Hepatocyte (in vitro differentiated cells): ENCODE measurements at regions not wholly inside any gene's neighbourhood (a gene's known extent, or its start where the extent isn't known, plus 50 kb on each side); places are given as distances from the start of the nearest gene placed in this dataset.

ENCODE experiments used
- DNase-seq: peaks from one replicate; pipeline ENCODE4 v3.0.0-alpha.2; 2016; ENCODE audit warnings: low spot score
- H2AFZ ChIP-seq: fragments of 200-600 bp; sonication (generic); 2 replicates; pipeline ENCODE4 v1.6.0; 2016; ENCODE audit warnings: antibody characterized with exemption, mild to moderate bottlenecking
- H3K27ac ChIP-seq: fragments of 200-600 bp; sonication (generic); 2 replicates; pipeline ENCODE4 v1.5.1; 2016; ENCODE audit warnings: mild to moderate bottlenecking
- H3K27me3 ChIP-seq: fragments of 200-600 bp; sonication (generic); 2 replicates; pipeline ENCODE4 v1.6.1; 2016
- H3K36me3 ChIP-seq: fragments of 200-600 bp; sonication (generic); replicated peaks from 2 replicates; pipeline ENCODE4 v1.5.1; 2016; ENCODE audit warnings: low read depth; ENCODE audit not compliant: insufficient read depth
- H3K4me1 ChIP-seq: fragments of 200-600 bp; sonication (generic); 2 replicates; pipeline ENCODE4 v1.5.1; 2016; ENCODE audit warnings: mild to moderate bottlenecking, moderate library complexity; ENCODE audit not compliant: insufficient read depth
- H3K4me2 ChIP-seq: fragments of 200-600 bp; sonication (generic); 2 replicates; pipeline ENCODE4 v1.6.0; 2016
- H3K4me3 ChIP-seq: fragments of 200-600 bp; sonication (generic); 2 replicates; pipeline ENCODE4 v1.5.1; 2016; ENCODE audit warnings: mild to moderate bottlenecking
- H3K79me2 ChIP-seq: fragments of 200-600 bp; sonication (generic); 2 replicates; pipeline ENCODE4 v1.6.0; 2017; ENCODE audit warnings: mild to moderate bottlenecking
- H3K9me2 ChIP-seq: fragments of 200-600 bp; sonication (generic); replicated peaks from 2 replicates; pipeline ENCODE4 v1.6.0; 2017; ENCODE audit warnings: mild to moderate bottlenecking; ENCODE audit not compliant: insufficient read depth
- H3K9me3 ChIP-seq: fragments of 200-600 bp; sonication (generic); 2 replicates; pipeline ENCODE4 v1.5.1; 2016; ENCODE audit warnings: low read depth, mild to moderate bottlenecking
- H4K20me1 ChIP-seq: fragments of 200-600 bp; sonication (generic); 2 replicates; pipeline ENCODE4 v1.6.0; 2016; ENCODE audit warnings: mild to moderate bottlenecking; ENCODE audit not compliant: insufficient read depth, poor library complexity, severe bottlenecking
- CTCF ChIP-seq: fragments of 200-600 bp; sonication (generic); IDR thresholded peaks from 2 replicates; pipeline ENCODE4 v1.5.1; 2016; ENCODE audit warnings: antibody characterized with exemption, mild to moderate bottlenecking; ENCODE audit not compliant: poor library complexity
- EZH2 ChIP-seq: fragments of 200-600 bp; sonication (generic); IDR thresholded peaks from 2 replicates; pipeline ENCODE4 v1.6.1; 2016; ENCODE audit warnings: antibody characterized with exemption, mild to moderate bottlenecking, borderline replicate concordance
- EZH2phosphoT487 ChIP-seq: fragments of 200-600 bp; sonication (generic); IDR thresholded peaks from one replicate; pipeline ENCODE4 v1.6.1; 2018; ENCODE audit warnings: antibody characterized with exemption, mild to moderate bottlenecking, low read depth, moderate library complexity; ENCODE audit not compliant: unreplicated experiment, severe bottlenecking
- WGBS: methylation state at CpG from one replicate; pipeline ENCODE4 v1.1.6; 2016; ENCODE audit warnings: low lambda C conversion rate; ENCODE audit errors: missing lambda C conversion rate; 5-methylcytosine and 5-hydroxymethylcytosine counted together

- no peaks in the 10 kb centered on the region for H3K79me2 ChIP-seq
- no peaks in the 10 kb centered on the region for H3K9me3 ChIP-seq
- no peaks in the 10 kb centered on the region for H3K4me1 ChIP-seq
- H3K9me2 ChIP-seq: no peaks in the 10 kb centered on the region
- H2AFZ ChIP-seq: no peak overlapping the region
- H3K4me3 ChIP-seq: no peak overlapping the region
- no peak for DNase-seq
- no peaks in the 10 kb centered on the region for H3K36me3 ChIP-seq
- no peak for TF ChIP-seq EZH2
- TF ChIP-seq CTCF: no peak
- no peak for TF ChIP-seq EZH2phosphoT487
- H3K27ac ChIP-seq: no peak overlapping the region
- H3K27me3 ChIP-seq: no peaks in the 10 kb centered on the region
- H3K4me2 ChIP-seq: no peak overlapping the region
- H4K20me1 ChIP-seq: no peaks in the 10 kb centered on the region
- WGBS: 95% methylated on average over 4 of the region's 4 CpGs
These were observed 111.7 kb upstream of the STEAP1B start for GRCh38 chr7:22611758-22612079.

GRCh38 chr7:22610951-22611757, 111.2 kb upstream of the STEAP1B start:
- 76% methylated on average over 3 of the region's 3 CpGs for WGBS
- H3K27me3 ChIP-seq: no peaks in the 10 kb centered on the region
- no peaks in the 10 kb centered on the region for H3K79me2 ChIP-seq
- no peak overlapping the region for H2AFZ ChIP-seq
- no peaks in the 10 kb centered on the region for H3K4me1 ChIP-seq
- H3K4me2 ChIP-seq: no peak overlapping the region
- no peaks in the 10 kb centered on the region for H3K9me3 ChIP-seq
- H3K36me3 ChIP-seq: no peaks in the 10 kb centered on the region
- no peak overlapping the region for H3K4me3 ChIP-seq
- H3K9me2 ChIP-seq: no peaks in the 10 kb centered on the region
- no peak for TF ChIP-seq EZH2
- TF ChIP-seq EZH2phosphoT487: no peak
- no peak for TF ChIP-seq CTCF
- no peak overlapping the region for H3K27ac ChIP-seq
- no peak for DNase-seq
- H4K20me1 ChIP-seq: no peaks in the 10 kb centered on the region

DNA sequence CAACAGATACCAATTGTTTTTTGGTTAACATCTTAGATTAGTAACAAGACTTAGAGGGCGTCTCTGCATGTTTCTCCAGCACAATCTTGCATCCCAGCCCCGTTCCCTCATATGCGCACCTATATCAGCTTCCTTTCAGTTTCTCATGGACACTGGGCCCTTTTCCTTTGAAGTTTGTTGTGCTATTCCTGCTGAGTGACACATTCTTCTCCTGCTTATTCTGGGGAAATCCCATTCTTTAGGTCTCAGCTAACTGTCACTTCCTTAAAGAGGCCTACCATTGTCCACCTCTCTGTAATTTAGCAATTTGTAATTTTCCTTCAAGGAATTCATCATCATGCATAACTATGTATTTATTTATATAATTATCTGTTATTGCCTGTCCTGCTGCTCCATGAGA, 110.3 kb upstream of the STEAP1B start:
- no peaks in the 10 kb centered on the region for H3K36me3 ChIP-seq
- WGBS: 91% methylated on average over 3 of the region's 3 CpGs
- TF ChIP-seq CTCF: no peak
- no peak for TF ChIP-seq EZH2
- TF ChIP-seq EZH2phosphoT487: no peak
- no peak for DNase-seq
- no peaks in the 10 kb centered on the region for H3K27me3 ChIP-seq
- no peaks in the 10 kb centered on the region for H3K79me2 ChIP-seq
- H4K20me1 ChIP-seq: no peaks in the 10 kb centered on the region
- H3K4me2 ChIP-seq: no peak overlapping the region
- no peaks in the 10 kb centered on the region for H3K9me2 ChIP-seq
- H3K4me3 ChIP-seq: no peak overlapping the region
- H2AFZ ChIP-seq: no peak overlapping the region
- no peaks in the 10 kb centered on the region for H3K4me1 ChIP-seq
- H3K9me3 ChIP-seq: no peaks in the 10 kb centered on the region
- H3K27ac ChIP-seq: no peak overlapping the region
